Ishikawa (cell line): ENCODE measurements at regions not wholly inside any gene's neighbourhood (a gene's known extent, or its start where the extent isn't known, plus 50 kb on each side); places are given as distances from the start of the nearest gene placed in this dataset.

Experiments
- CREB1 ChIP-seq: IDR thresholded peaks from 2 replicates; pipeline ENCODE4 v1.6.1; 2012; ENCODE audit warnings: low read depth
- EGR1 ChIP-seq: IDR thresholded peaks from 2 replicates; pipeline ENCODE4 v1.6.1; 2012
- EP300 ChIP-seq: IDR thresholded peaks from 2 replicates; pipeline ENCODE4 v1.6.1; 2012; ENCODE audit warnings: borderline replicate concordance
- FOXM1 ChIP-seq: IDR thresholded peaks from 2 replicates; pipeline ENCODE4 v1.6.1; 2012; ENCODE audit warnings: low read depth, borderline replicate concordance
- MAX ChIP-seq: IDR thresholded peaks from 2 replicates; pipeline ENCODE4 v1.6.1; 2012
- NFIC ChIP-seq: IDR thresholded peaks from 2 replicates; pipeline ENCODE4 v1.6.1; 2012
- RAD21 ChIP-seq: IDR thresholded peaks from 2 replicates; pipeline ENCODE4 v1.6.1; 2012; ENCODE audit warnings: low read depth
- REST ChIP-seq: IDR thresholded peaks from 2 replicates; pipeline ENCODE4 v1.6.1; 2012; ENCODE audit warnings: low read depth, mild to moderate bottlenecking
- TAF1 ChIP-seq: IDR thresholded peaks from 2 replicates; pipeline ENCODE4 v1.6.1; 2012; ENCODE audit warnings: low read depth, mild to moderate bottlenecking
- TCF12 ChIP-seq: IDR thresholded peaks from 2 replicates; pipeline ENCODE4 v1.6.1; 2012; ENCODE audit warnings: low read depth
- USF1 ChIP-seq: IDR thresholded peaks from 2 replicates; pipeline ENCODE4 v1.6.1; 2012

GRCh38 chr2:181818840-181819239, 72.7 kb upstream of the ITPRID2 start:
- TF ChIP-seq USF1 (no peak), TAF1 (no peak), EP300 (no peak), REST (no peak), RAD21 (no peak), NFIC (no peak), EGR1 (no peak), FOXM1 (no peak), TCF12 (no peak), CREB1 (no peak), MAX (no peak)
